SKM-1 (cell line): ENCODE measurements at regions not wholly inside any gene's neighbourhood (a gene's known extent, or its start where the extent isn't known, plus 50 kb on each side); places are given as distances from the start of the nearest gene placed in this dataset.
"Not testable (repeated sequence)": the region's sequence is repeated elsewhere in the genome, so short reads cannot be mapped to it uniquely, and the experiment has no call there.

Experiments used
- DNase-seq: peaks from one replicate; lab custom pipeline; 2025; ENCODE audit not compliant: unreplicated experiment; lab: John Stamatoyannopoulos, UW

GRCh38 chr13:73190477-73190876 is 131.7 kb downstream of the KLF5 start:
- no peak for DNase-seq

- no peak for DNase-seq
Observed at GRCh38 chr13:73189776-73190175, 131.0 kb downstream of the KLF5 start.

- DNase-seq = no peak
Observed at GRCh38 chr13:73189362-73189761, 130.6 kb downstream of the KLF5 start.

- no peak for DNase-seq
Observed at GRCh38 chr13:73187106-73187505, 128.3 kb downstream of the KLF5 start.

- DNase-seq = no peak
Observed at GRCh38 chr13:73179650-73180274, 121.0 kb downstream of the KLF5 start.

- no peak for DNase-seq
Observed at GRCh38 chr13:73177916-73178565, 119.2 kb downstream of the KLF5 start.

GRCh38 chr13:73177017-73177416 is 118.2 kb downstream of the KLF5 start:
- no peak for DNase-seq

GRCh38 chr13:73174521-73175010 is 115.8 kb downstream of the KLF5 start:
- DNase-seq = no peak

- no peak for DNase-seq
Observed at GRCh38 chr13:73173279-73173811, 114.5 kb downstream of the KLF5 start.

GRCh38 chr13:73171926-73172325 is 113.1 kb downstream of the KLF5 start:
- DNase-seq = no peak

- DNase-seq = no peak
Observed at GRCh38 chr13:73171271-73171682, 112.5 kb downstream of the KLF5 start.

GRCh38 chr13:73169971-73170370 is 111.2 kb downstream of the KLF5 start:
- no peak for DNase-seq

GRCh38 chr13:73168953-73169401 is 110.2 kb downstream of the KLF5 start:
- DNase-seq = no peak

- no peak for DNase-seq
Observed at GRCh38 chr13:73168226-73168952, 109.6 kb downstream of the KLF5 start.

- DNase-seq = no peak
Observed at GRCh38 chr13:73167028-73167820, 108.4 kb downstream of the KLF5 start.

- no peak for DNase-seq
Observed at GRCh38 chr13:73166204-73166603, 107.4 kb downstream of the KLF5 start.

GRCh38 chr13:73162912-73163911 is 104.4 kb downstream of the KLF5 start:
- no peak for DNase-seq

- not testable (repeated sequence) for DNase-seq
Observed at GRCh38 chr13:73160371-73161031, 101.7 kb downstream of the KLF5 start.

- DNase-seq = no peak
Observed at GRCh38 chr13:73158851-73159250, 100.0 kb downstream of the KLF5 start.
